ENCODE measurements at regions not wholly inside any gene's neighbourhood (a gene's known extent, or its start where the extent isn't known, plus 50 kb on each side); places are given as distances from the start of the nearest gene placed in this dataset.

DNA sequence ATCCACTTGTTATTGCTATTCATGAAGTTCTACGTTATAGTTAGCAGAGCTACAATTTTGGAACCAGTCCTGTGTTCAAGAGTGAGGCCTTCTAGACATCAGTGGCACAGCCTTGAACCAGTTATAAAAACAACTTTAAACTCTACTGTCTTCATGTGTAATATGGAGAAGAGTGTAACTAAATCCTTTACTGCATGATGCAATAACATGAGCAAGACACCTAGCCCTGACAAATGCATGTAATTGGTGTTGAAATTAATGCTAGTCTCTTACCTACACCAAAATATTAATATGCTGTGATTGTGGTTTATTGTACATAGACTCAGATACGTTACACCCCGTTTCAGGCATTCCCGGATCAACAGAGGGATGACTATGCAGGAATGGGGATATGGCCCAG, 654.6 kb downstream of the IRX1 start:
- no TSS peak for BruUV-seq (replicated peaks)
- Histone ChIP-seq H3K4me3 (ENCODE audit: low read depth, low read length) (no peak overlapping the region), H3K36me3 (ENCODE audit: control insufficient read depth, insufficient read depth, low read length) (no peaks in the 10 kb centered on the region), H3K4me1 (no peaks in the 10 kb centered on the region), H3K27me3 (replicated peaks; ENCODE audit: control insufficient read depth, insufficient read depth, low read length) (no peaks in the 10 kb centered on the region), H3K9me3 (no peaks in the 10 kb centered on the region)
- ChIA-PET CTCF (no interaction called here), POLR2A (no interaction called here)
- no peak for DNase-seq
- Mint-ChIP-seq H3K27ac (ENCODE audit: unreplicated experiment) (no peak overlapping the region), H3K4me1 (ENCODE audit: low read depth, unreplicated experiment) (no peaks in the 10 kb centered on the region), H3K27me3 (ENCODE audit: insufficient read depth, unreplicated experiment) (peaks cover under 1% of the 10 kb centered on the region), H3K9me3 (ENCODE audit: unreplicated experiment) (no peaks in the 10 kb centered on the region), H3K4me3 (ENCODE audit: unreplicated experiment) (no peak overlapping the region), H3K36me3 (ENCODE audit: insufficient read depth, unreplicated experiment) (no peaks in the 10 kb centered on the region)
- intact Hi-C loops (cut with micrococcal nuclease; ENCODE audit: unreplicated experiment) = no loop called here
- TF ChIP-seq, protein P1, sequence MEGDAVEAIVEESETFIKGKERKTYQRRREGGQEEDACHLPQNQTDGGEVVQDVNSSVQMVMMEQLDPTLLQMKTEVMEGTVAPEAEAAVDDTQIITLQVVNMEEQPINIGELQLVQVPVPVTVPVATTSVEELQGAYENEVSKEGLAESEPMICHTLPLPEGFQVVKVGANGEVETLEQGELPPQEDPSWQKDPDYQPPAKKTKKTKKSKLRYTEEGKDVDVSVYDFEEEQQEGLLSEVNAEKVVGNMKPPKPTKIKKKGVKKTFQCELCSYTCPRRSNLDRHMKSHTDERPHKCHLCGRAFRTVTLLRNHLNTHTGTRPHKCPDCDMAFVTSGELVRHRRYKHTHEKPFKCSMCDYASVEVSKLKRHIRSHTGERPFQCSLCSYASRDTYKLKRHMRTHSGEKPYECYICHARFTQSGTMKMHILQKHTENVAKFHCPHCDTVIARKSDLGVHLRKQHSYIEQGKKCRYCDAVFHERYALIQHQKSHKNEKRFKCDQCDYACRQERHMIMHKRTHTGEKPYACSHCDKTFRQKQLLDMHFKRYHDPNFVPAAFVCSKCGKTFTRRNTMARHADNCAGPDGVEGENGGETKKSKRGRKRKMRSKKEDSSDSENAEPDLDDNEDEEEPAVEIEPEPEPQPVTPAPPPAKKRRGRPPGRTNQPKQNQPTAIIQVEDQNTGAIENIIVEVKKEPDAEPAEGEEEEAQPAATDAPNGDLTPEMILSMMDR (IDR thresholded peaks at IDR 0.05; ENCODE audit: insufficient read depth in 1 of 2, low read depth in 1 of 2, low read length in 1 of 2, severe bottlenecking in 1 of 2, unreplicated experiment in 1 of 2) = no peak

DNA sequence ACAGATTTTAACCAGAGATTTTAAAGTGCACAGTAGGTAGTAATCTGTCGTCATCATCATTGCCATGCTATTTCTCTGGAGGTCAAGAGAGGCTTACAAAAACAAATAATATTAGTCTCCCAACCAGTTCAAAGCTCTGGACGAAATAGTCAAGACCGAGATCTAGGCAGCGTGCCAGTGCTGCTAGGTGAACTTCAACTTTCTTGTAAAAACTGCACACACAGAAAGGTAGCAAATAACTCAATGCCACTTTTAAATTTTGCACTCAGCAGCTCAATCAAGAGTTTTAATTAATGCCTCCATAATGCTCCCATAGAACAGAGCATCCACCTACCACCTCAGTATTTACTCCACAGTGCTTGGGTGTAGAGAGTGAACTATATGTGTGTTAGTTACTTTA, 656.8 kb downstream of the IRX1 start:
- Mint-ChIP-seq H3K27ac (ENCODE audit: unreplicated experiment) (no peak overlapping the region), H3K9me3 (ENCODE audit: unreplicated experiment) (no peaks in the 10 kb centered on the region), H3K4me1 (ENCODE audit: low read depth, unreplicated experiment) (no peaks in the 10 kb centered on the region), H3K27me3 (ENCODE audit: insufficient read depth, unreplicated experiment) (no peaks in the 10 kb centered on the region), H3K36me3 (ENCODE audit: insufficient read depth, unreplicated experiment) (no peaks in the 10 kb centered on the region), H3K4me3 (ENCODE audit: unreplicated experiment) (no peak overlapping the region)
- Histone ChIP-seq H3K4me3 (ENCODE audit: low read depth, low read length) (no peak overlapping the region), H3K4me1 (no peaks in the 10 kb centered on the region), H3K9me3 (no peaks in the 10 kb centered on the region), H3K27me3 (replicated peaks; ENCODE audit: control insufficient read depth, insufficient read depth, low read length) (no peaks in the 10 kb centered on the region), H3K36me3 (ENCODE audit: control insufficient read depth, insufficient read depth, low read length) (no peaks in the 10 kb centered on the region)
- ChIA-PET POLR2A (no interaction called here), CTCF (no interaction called here)
- intact Hi-C loops (cut with micrococcal nuclease; ENCODE audit: unreplicated experiment) = no loop called here
- TF ChIP-seq, protein P1 (IDR thresholded peaks at IDR 0.05; ENCODE audit: insufficient read depth in 1 of 2, low read depth in 1 of 2, low read length in 1 of 2, severe bottlenecking in 1 of 2, unreplicated experiment in 1 of 2) = no peak
- BruUV-seq (replicated peaks) = no TSS peak
- DNase-seq = no peak

DNA sequence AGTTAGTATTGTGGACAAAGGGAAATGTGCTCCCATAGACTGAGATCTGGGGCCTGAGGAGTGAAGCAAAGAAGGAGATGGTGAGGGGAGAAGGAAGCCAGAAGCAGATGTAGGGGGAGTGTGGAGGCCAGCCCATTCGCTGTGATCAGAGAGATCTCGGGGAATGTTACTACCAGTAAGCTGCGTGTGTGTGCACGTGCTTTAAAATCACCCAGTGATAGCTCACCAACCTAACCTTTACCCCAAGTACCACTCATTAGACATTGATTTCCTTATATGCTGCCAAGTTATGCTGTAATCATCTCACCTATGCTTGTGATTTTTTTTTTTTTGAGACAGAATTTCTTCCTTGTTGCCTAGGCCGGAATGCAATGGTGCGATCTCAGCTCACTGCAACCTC, 659.1 kb downstream of the IRX1 start:
- no peaks in the 10 kb centered on the region for H3K27me3 Mint-ChIP-seq (ENCODE audit: insufficient read depth, unreplicated experiment)
- no TSS peak for BruUV-seq (replicated peaks)
- H3K4me1 Mint-ChIP-seq (ENCODE audit: low read depth, unreplicated experiment) = no peaks in the 10 kb centered on the region
- no peaks in the 10 kb centered on the region for H3K36me3 ChIP-seq (ENCODE audit: control insufficient read depth, insufficient read depth, low read length)
- H3K9me3 ChIP-seq = no peaks in the 10 kb centered on the region
- H3K27me3 ChIP-seq (replicated peaks; ENCODE audit: control insufficient read depth, insufficient read depth, low read length) = no peaks in the 10 kb centered on the region
- no peak overlapping the region for H3K27ac Mint-ChIP-seq (ENCODE audit: unreplicated experiment)
- ChIA-PET CTCF (no interaction called here), POLR2A (no interaction called here)
- H3K36me3 Mint-ChIP-seq (ENCODE audit: insufficient read depth, unreplicated experiment) = no peaks in the 10 kb centered on the region
- H3K4me3 ChIP-seq (ENCODE audit: low read depth, low read length) = no peak overlapping the region
- H3K9me3 Mint-ChIP-seq (ENCODE audit: unreplicated experiment) = no peaks in the 10 kb centered on the region
- TF ChIP-seq, protein P1 (IDR thresholded peaks at IDR 0.05; ENCODE audit: insufficient read depth in 1 of 2, low read depth in 1 of 2, low read length in 1 of 2, severe bottlenecking in 1 of 2, unreplicated experiment in 1 of 2) = no peak
- DNase-seq = no peak
- H3K4me1 ChIP-seq = no peaks in the 10 kb centered on the region
- intact Hi-C loops (cut with micrococcal nuclease; ENCODE audit: unreplicated experiment) = no loop called here
- H3K4me3 Mint-ChIP-seq (ENCODE audit: unreplicated experiment) = no peak overlapping the region

All from Caco-2 (cell line).